Activated naive CD8-positive, alpha-beta T cell treated with anti-CD3 and anti-CD28 coated beads for 36 hours (primary cell): ENCODE measurements at regions not wholly inside any gene's neighbourhood (a gene's known extent, or its start where the extent isn't known, plus 50 kb on each side); places are given as distances from the start of the nearest gene placed in this dataset.
A peak's percentile ranks its signal among the peaks of the same experiment; 100 is the strongest.
"Not testable (repeated sequence)": the region's sequence is repeated elsewhere in the genome, so short reads cannot be mapped to it uniquely, and the experiment has no call there.

Experiments used
- DNase-seq: peaks from one replicate; pipeline ENCODE4 v3.0.0; 2021
- H3K27ac Mint-ChIP-seq: one replicate; pipeline ENCODE4 v1.8.0; 2022; ENCODE audit warnings: mild to moderate bottlenecking, moderate library complexity, mixed read lengths
- H3K27me3 Mint-ChIP-seq: one replicate; pipeline ENCODE4 v1.8.0; 2022; ENCODE audit warnings: mild to moderate bottlenecking, mixed read lengths
- H3K36me3 Mint-ChIP-seq: one replicate; pipeline ENCODE4 v1.8.0; 2021; ENCODE audit warnings: mild to moderate bottlenecking, mixed read lengths
- H3K4me1 Mint-ChIP-seq: one replicate; pipeline ENCODE4 v1.8.0; 2021; ENCODE audit warnings: mixed read lengths
- H3K4me3 Mint-ChIP-seq: one replicate; pipeline ENCODE4 v1.8.0; 2022; ENCODE audit warnings: mild to moderate bottlenecking, moderate library complexity, mixed read lengths
- H3K9me3 Mint-ChIP-seq: one replicate; pipeline ENCODE4 v1.8.0; 2022; ENCODE audit warnings: mixed read lengths

- Mint-ChIP-seq H3K36me3 (no peaks in the 10 kb centered on the region), H3K27me3 (no peaks in the 10 kb centered on the region), H3K4me3 (no peak overlapping the region), H3K4me1 (no peaks in the 10 kb centered on the region), H3K27ac (no peak overlapping the region), H3K9me3 (peaks cover 8% of the 10 kb centered on the region)
- DNase-seq, result no peak
These were observed 226.0 kb upstream of the TMEM132C start for GRCh38 chr12:128040971-128041370.

- not testable (repeated sequence) for H3K36me3 Mint-ChIP-seq, H3K4me1 Mint-ChIP-seq, H3K9me3 Mint-ChIP-seq, H3K27ac Mint-ChIP-seq, H3K27me3 Mint-ChIP-seq, H3K4me3 Mint-ChIP-seq, DNase-seq
These were observed 224.7 kb upstream of the TMEM132C start for GRCh38 chr12:128042283-128042682.

GRCh38 chr12:128042825-128043224 is 224.1 kb upstream of the TMEM132C start:
- Mint-ChIP-seq H3K27me3 (no peaks in the 10 kb centered on the region), H3K4me1 (no peaks in the 10 kb centered on the region), H3K4me3 (no peak overlapping the region)

GRCh38 chr12:128043317-128043716 is 223.7 kb upstream of the TMEM132C start:
- Mint-ChIP-seq H3K36me3 (no peaks in the 10 kb centered on the region), H3K9me3 (peaks cover 8% of the 10 kb centered on the region), H3K27ac (no peak overlapping the region), H3K4me3 (no peak overlapping the region), H3K27me3 (no peaks in the 10 kb centered on the region), H3K4me1 (no peaks in the 10 kb centered on the region)
- no peak for DNase-seq

More at GRCh38 chr12:128042825-128043224, 224.1 kb upstream of the TMEM132C start:
- no peak overlapping the region for H3K27ac Mint-ChIP-seq
- no peaks in the 10 kb centered on the region for H3K36me3 Mint-ChIP-seq
- peaks cover 8% of the 10 kb centered on the region for H3K9me3 Mint-ChIP-seq
- no peak for DNase-seq

- peaks cover 3% of the 10 kb centered on the region for H3K9me3 Mint-ChIP-seq
- H3K4me3 Mint-ChIP-seq, result no peak overlapping the region
- no peak overlapping the region for H3K27ac Mint-ChIP-seq
- DNase-seq, result no peak
- H3K4me1 Mint-ChIP-seq, result no peaks in the 10 kb centered on the region
- no peaks in the 10 kb centered on the region for H3K27me3 Mint-ChIP-seq
- no peaks in the 10 kb centered on the region for H3K36me3 Mint-ChIP-seq
These were observed 219.5 kb upstream of the TMEM132C start for GRCh38 chr12:128047266-128048060.

- no peak overlapping the region for H3K27ac Mint-ChIP-seq
- no peaks in the 10 kb centered on the region for H3K27me3 Mint-ChIP-seq
- H3K36me3 Mint-ChIP-seq, result no peaks in the 10 kb centered on the region
- H3K4me1 Mint-ChIP-seq, result no peaks in the 10 kb centered on the region
- DNase-seq, result no peak
- H3K9me3 Mint-ChIP-seq, result no peaks in the 10 kb centered on the region
- H3K4me3 Mint-ChIP-seq, result no peak overlapping the region
These were observed 214.6 kb upstream of the TMEM132C start for GRCh38 chr12:128052331-128052730.

- Mint-ChIP-seq H3K27ac (no peak overlapping the region), H3K4me1 (no peaks in the 10 kb centered on the region), H3K36me3 (no peaks in the 10 kb centered on the region), H3K27me3 (no peaks in the 10 kb centered on the region), H3K9me3 (no peaks in the 10 kb centered on the region), H3K4me3 (no peak overlapping the region)
- DNase-seq, result no peak
These were observed 214.2 kb upstream of the TMEM132C start for GRCh38 chr12:128052777-128053176.

GRCh38 chr12:128055567-128055966 is 211.4 kb upstream of the TMEM132C start:
- H3K4me1 Mint-ChIP-seq, result no peaks in the 10 kb centered on the region
- no peak overlapping the region for H3K27ac Mint-ChIP-seq
- no peak overlapping the region for H3K4me3 Mint-ChIP-seq
- no peaks in the 10 kb centered on the region for H3K27me3 Mint-ChIP-seq
- peaks cover 1% of the 10 kb centered on the region for H3K9me3 Mint-ChIP-seq
- DNase-seq, result no peak
- H3K36me3 Mint-ChIP-seq, result no peaks in the 10 kb centered on the region

- no peak overlapping the region for H3K4me3 Mint-ChIP-seq
- H3K36me3 Mint-ChIP-seq, result no peaks in the 10 kb centered on the region
- no peak overlapping the region for H3K27ac Mint-ChIP-seq
- peaks cover 1% of the 10 kb centered on the region for H3K9me3 Mint-ChIP-seq
- no peaks in the 10 kb centered on the region for H3K27me3 Mint-ChIP-seq
- DNase-seq, result no peak
- H3K4me1 Mint-ChIP-seq, result no peaks in the 10 kb centered on the region
These were observed 210.7 kb upstream of the TMEM132C start for GRCh38 chr12:128056136-128056801.

- H3K9me3 Mint-ChIP-seq, result peaks cover 1% of the 10 kb centered on the region
- H3K4me1 Mint-ChIP-seq, result no peaks in the 10 kb centered on the region
- H3K36me3 Mint-ChIP-seq, result no peaks in the 10 kb centered on the region
- H3K4me3 Mint-ChIP-seq, result no peak overlapping the region
- no peak overlapping the region for H3K27ac Mint-ChIP-seq
- no peaks in the 10 kb centered on the region for H3K27me3 Mint-ChIP-seq
- DNase-seq, result no peak
These were observed 209.4 kb upstream of the TMEM132C start for GRCh38 chr12:128057586-128057985.

- Mint-ChIP-seq H3K27ac (no peak overlapping the region), H3K9me3 (peaks cover 1% of the 10 kb centered on the region), H3K36me3 (no peaks in the 10 kb centered on the region), H3K27me3 (no peaks in the 10 kb centered on the region), H3K4me1 (no peaks in the 10 kb centered on the region), H3K4me3 (no peak overlapping the region)
- DNase-seq, result no peak
These were observed 207.2 kb upstream of the TMEM132C start for GRCh38 chr12:128059621-128060370.

- Mint-ChIP-seq H3K4me3 (no peak overlapping the region), H3K27ac (no peak overlapping the region), H3K4me1 (no peaks in the 10 kb centered on the region), H3K9me3 (peaks cover 5% of the 10 kb centered on the region), H3K27me3 (peaks cover 4% of the 10 kb centered on the region), H3K36me3 (no peaks in the 10 kb centered on the region)
- DNase-seq, result no peak
These were observed 198.8 kb upstream of the TMEM132C start for GRCh38 chr12:128068211-128068610.

GRCh38 chr12:128069359-128069997 is 197.5 kb upstream of the TMEM132C start:
- Mint-ChIP-seq H3K4me3 (no peak overlapping the region), H3K36me3 (no peaks in the 10 kb centered on the region), H3K27ac (no peak overlapping the region), H3K4me1 (no peaks in the 10 kb centered on the region), H3K27me3 (peaks cover 4% of the 10 kb centered on the region), H3K9me3 (peaks cover 5% of the 10 kb centered on the region)
- DNase-seq, result peak; percentile 6

GRCh38 chr12:128073937-128074336 is 193.0 kb upstream of the TMEM132C start:
- Mint-ChIP-seq H3K4me3 (no peak overlapping the region), H3K27ac (no peak overlapping the region), H3K4me1 (no peaks in the 10 kb centered on the region), H3K9me3 (peaks cover 3% of the 10 kb centered on the region), H3K27me3 (peaks cover 4% of the 10 kb centered on the region), H3K36me3 (no peaks in the 10 kb centered on the region)
- no peak for DNase-seq

GRCh38 chr12:128075332-128075731 is 191.6 kb upstream of the TMEM132C start:
- Mint-ChIP-seq H3K36me3 (no peaks in the 10 kb centered on the region), H3K27ac (no peak overlapping the region), H3K27me3 (no peaks in the 10 kb centered on the region), H3K9me3 (peaks cover 3% of the 10 kb centered on the region), H3K4me3 (no peak overlapping the region), H3K4me1 (no peaks in the 10 kb centered on the region)
- no peak for DNase-seq
